D721Med (cell line): ENCODE measurements at regions not wholly inside any gene's neighbourhood (a gene's known extent, or its start where the extent isn't known, plus 50 kb on each side); places are given as distances from the start of the nearest gene placed in this dataset.
"Not testable (repeated sequence)": the region's sequence is repeated elsewhere in the genome, so short reads cannot be mapped to it uniquely, and the experiment has no call there.

ENCODE experiments used
- DNase-seq: peaks from one replicate; pipeline ENCODE4 v3.0.0; 2011; ENCODE audit warnings: low spot score; ENCODE audit not compliant: insufficient read length
- FAIRE-seq: peaks from 2 replicates; lab custom pipeline; 2011; peaks lifted over from hg19 to GRCh38; lab: Jason Lieb, UNC
- TF ChIP-seq, protein P1 (sequence below): IDR thresholded peaks from 2 replicates; pipeline ENCODE4 v1.5.1; 2012; ENCODE audit warnings: mild to moderate bottlenecking, control low read depth; ENCODE audit not compliant: insufficient read depth; ENCODE audit errors: missing control alignments

DNA sequence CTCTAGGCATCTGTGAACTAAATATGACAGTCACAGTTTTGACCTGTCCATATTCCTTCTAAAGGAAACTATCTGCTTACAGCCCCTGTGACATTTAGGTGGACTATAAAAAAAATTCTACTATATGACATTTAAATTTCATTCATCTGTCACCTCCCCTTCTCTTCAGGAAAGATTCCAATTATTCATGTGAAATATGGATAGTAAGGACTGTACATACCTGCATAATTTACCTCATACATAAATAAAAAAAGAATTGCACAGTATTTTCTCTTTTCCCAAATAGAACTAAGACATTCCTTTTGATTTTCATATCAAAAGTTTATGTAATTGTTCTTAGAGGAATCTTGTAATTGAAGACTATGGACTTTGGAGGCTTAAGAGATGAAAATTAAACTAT lies 192.3 kb upstream of the GRIN3A start:
- FAIRE-seq, result no peak
- TF ChIP-seq, protein P1, sequence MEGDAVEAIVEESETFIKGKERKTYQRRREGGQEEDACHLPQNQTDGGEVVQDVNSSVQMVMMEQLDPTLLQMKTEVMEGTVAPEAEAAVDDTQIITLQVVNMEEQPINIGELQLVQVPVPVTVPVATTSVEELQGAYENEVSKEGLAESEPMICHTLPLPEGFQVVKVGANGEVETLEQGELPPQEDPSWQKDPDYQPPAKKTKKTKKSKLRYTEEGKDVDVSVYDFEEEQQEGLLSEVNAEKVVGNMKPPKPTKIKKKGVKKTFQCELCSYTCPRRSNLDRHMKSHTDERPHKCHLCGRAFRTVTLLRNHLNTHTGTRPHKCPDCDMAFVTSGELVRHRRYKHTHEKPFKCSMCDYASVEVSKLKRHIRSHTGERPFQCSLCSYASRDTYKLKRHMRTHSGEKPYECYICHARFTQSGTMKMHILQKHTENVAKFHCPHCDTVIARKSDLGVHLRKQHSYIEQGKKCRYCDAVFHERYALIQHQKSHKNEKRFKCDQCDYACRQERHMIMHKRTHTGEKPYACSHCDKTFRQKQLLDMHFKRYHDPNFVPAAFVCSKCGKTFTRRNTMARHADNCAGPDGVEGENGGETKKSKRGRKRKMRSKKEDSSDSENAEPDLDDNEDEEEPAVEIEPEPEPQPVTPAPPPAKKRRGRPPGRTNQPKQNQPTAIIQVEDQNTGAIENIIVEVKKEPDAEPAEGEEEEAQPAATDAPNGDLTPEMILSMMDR, result no peak
- no peak for DNase-seq

DNA sequence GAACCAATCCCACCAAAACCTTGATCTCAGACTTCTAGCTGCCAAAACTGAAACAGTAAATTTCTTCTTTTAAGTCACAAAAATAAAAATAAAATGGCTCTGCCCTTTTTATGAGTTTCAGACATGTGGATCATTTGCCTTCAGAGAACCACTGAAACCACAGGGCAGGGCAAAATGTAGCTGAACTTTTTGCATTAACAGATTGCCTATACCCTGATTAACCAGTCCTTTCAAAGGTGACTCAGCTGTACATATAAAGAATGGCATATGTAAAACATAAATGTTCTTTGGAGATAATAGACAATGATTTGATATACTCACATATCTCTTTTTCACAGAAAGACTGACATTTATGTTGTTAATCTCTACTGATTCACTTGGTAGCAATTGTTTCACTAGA lies 187.1 kb upstream of the GRIN3A start:
- FAIRE-seq (no peak), DNase-seq (no peak)
- TF ChIP-seq, protein P1, result no peak

DNA sequence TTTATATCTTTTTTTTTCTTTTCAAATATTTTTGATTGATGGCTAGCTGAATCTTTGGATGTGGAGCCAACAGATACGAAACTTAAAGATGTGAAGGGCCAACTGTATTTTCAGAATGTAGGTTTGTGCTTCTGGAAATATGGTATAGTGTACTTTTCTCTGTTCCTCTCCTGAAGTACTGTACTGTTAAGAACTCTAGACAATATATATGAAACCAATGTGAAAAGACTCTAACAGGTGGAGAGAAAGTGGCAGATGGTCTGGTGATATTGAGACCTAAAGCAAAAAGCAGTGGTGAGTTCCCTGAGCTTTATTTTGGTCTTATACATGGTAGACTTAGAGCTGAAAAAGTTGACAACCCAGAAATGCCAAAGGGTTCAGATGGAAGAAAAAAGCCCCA lies 185.0 kb upstream of the GRIN3A start:
- TF ChIP-seq, protein P1, result no peak
- FAIRE-seq (no peak), DNase-seq (no peak)

DNA sequence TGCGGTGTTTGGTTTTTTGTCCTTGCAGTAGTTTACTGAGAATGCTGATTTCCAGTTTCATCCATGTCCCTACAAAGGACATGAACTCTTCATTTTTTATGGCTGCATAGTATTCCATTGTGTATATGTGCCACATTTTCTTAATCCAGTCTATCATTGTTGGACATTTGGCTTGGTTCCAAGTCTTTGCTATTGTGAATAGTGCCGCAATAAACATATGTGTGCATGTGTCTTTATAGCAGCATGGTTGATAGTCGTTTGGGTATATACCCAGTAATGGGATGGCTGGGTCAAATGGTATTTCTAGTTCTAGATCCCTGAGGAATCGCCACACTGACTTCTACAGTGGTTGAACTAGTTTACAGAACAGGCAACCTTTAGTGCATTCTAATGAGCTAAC lies 178.5 kb upstream of the GRIN3A start:
- not testable (repeated sequence) for DNase-seq, FAIRE-seq

DNA sequence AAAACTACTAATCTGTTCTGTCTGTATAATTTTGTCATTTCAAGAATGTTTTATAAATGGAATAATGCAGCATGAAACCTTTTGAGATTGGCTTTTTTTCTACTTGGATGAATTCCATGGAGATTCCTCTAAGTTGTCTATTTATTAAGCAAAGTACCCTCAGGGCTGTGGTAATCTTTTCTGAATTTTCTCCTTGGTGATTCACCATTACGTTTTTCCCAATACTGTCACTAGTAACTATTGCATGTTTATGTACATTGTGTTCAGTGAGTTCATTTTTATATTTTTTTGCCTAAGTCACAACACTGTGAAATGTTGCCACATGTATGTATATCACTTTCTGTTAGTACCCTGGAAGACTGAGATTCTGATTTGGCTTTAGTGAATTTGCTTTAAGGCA lies 177.0 kb upstream of the GRIN3A start:
- TF ChIP-seq, protein P1, result no peak
- no peak for DNase-seq
- no peak for FAIRE-seq

DNA sequence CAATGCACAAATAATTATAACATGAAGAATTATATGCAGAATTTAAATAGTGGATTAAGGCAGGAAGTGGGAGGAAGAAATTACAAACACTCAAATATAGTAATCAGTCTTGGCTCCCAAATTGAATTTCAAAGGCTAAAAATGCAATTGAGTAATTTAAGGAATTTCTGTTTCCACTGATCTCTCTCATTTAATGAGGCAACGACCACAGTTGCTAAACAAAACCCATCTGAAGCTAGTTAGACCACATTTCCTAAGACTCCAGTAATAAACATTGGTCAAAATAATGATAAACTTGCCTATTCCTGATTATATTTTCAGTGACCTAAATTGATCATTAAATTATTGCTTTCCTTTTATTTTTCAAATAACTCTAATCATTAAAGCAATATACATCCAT lies 174.3 kb upstream of the GRIN3A start:
- FAIRE-seq, result no peak
- no peak for DNase-seq
- TF ChIP-seq, protein P1, result no peak

DNA sequence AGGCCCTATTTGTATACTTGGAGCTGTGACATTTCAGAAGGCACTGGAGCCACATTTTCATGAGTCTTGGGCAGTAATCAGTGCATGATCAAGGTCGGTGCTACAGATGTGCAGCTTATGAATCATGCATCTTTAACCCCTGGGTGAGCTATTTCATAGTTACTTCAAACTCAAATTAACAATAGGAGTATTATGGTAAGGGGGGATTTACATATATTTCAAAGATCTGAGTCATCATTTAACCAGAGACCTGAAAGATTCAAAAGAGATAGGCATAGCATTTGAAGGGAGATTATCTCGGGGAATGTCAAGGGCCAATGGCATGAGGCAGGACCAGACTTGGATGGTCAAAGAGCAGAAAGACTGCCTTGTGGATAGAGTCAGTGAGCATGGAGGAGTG lies 169.0 kb upstream of the GRIN3A start:
- DNase-seq (no peak), FAIRE-seq (no peak)
- TF ChIP-seq, protein P1, result no peak

DNA sequence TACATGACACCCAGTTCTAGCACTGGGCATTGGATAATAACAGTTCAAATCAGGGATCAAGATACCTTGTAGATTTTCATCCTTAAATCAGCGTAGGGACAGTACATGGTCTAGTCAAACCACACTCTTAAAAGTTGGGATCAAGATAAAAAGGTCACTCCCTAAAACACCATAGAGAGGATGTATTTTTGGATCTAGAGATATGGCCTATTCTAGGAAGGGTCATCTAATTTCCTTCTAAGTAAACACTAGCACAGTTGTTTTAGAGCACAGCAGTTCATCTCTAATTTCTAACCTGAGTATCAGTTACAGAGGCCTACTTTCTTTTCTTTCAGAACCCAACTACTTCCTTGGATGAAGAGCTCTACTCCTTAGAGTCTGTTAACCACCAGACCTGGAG lies 166.4 kb upstream of the GRIN3A start:
- no peak for DNase-seq
- no peak for FAIRE-seq
- TF ChIP-seq, protein P1, result no peak
